GM18873 (cell line): ENCODE measurements at regions not wholly inside any gene's neighbourhood (a gene's known extent, or its start where the extent isn't known, plus 50 kb on each side); places are given as distances from the start of the nearest gene placed in this dataset.

ENCODE experiments used
- ATAC-seq: cut with Tn5 transposase; IDR thresholded peaks from one replicate; pipeline ENCODE4 v1.9.1; 2021; ENCODE audit warnings: mild to moderate bottlenecking, moderate library complexity, moderate number of reproducible peaks; ENCODE audit not compliant: unreplicated experiment, low FRiP score

GRCh38 chr4:175109933-175110332, 191.8 kb downstream of the ADAM29 start:
- no peak for ATAC-seq

GRCh38 chr4:175125410-175126068, 207.4 kb downstream of the ADAM29 start:
- ATAC-seq = no peak

- no peak for ATAC-seq
Measured at GRCh38 chr4:175127314-175127713, 209.2 kb downstream of the ADAM29 start.

- no peak for ATAC-seq
Measured at GRCh38 chr4:175129797-175130196, 211.6 kb downstream of the ADAM29 start.

- no peak for ATAC-seq
Measured at GRCh38 chr4:175139205-175139604, 221.0 kb downstream of the ADAM29 start.

GRCh38 chr4:175143116-175143515, 225.0 kb downstream of the ADAM29 start:
- no peak for ATAC-seq

GRCh38 chr4:175146799-175147198, 228.6 kb downstream of the ADAM29 start:
- no peak for ATAC-seq

GRCh38 chr4:175147233-175147632, 229.1 kb downstream of the ADAM29 start:
- no peak for ATAC-seq

GRCh38 chr4:175166020-175166419, 247.9 kb downstream of the ADAM29 start:
- no peak for ATAC-seq

- no peak for ATAC-seq
Measured at GRCh38 chr4:175176710-175177109, 258.6 kb downstream of the ADAM29 start.

GRCh38 chr4:175190654-175191053, 272.5 kb downstream of the ADAM29 start:
- ATAC-seq = no peak

GRCh38 chr4:175198056-175198455, 279.9 kb downstream of the ADAM29 start:
- ATAC-seq = no peak

GRCh38 chr4:175215208-175215607, 297.1 kb downstream of the ADAM29 start:
- no peak for ATAC-seq

GRCh38 chr4:175215657-175216056, 297.5 kb downstream of the ADAM29 start:
- no peak for ATAC-seq

GRCh38 chr4:175229154-175229553, 311.0 kb downstream of the ADAM29 start:
- ATAC-seq = no peak

GRCh38 chr4:175234162-175234561, 316.0 kb downstream of the ADAM29 start:
- ATAC-seq = no peak

GRCh38 chr4:175238827-175239517, 320.8 kb downstream of the ADAM29 start:
- ATAC-seq = no peak

- no peak for ATAC-seq
Measured at GRCh38 chr4:175246941-175247340, 328.8 kb downstream of the ADAM29 start.

- no peak for ATAC-seq
Measured at GRCh38 chr4:175252642-175253041, 334.5 kb downstream of the ADAM29 start.

GRCh38 chr4:175253184-175253902, 335.2 kb downstream of the ADAM29 start:
- no peak for ATAC-seq

- no peak for ATAC-seq
Measured at GRCh38 chr4:175263537-175263936, 345.4 kb downstream of the ADAM29 start.
